Lung (tissue), 11 donors: ENCODE measurements at regions not wholly inside any gene's neighbourhood (a gene's known extent, or its start where the extent isn't known, plus 50 kb on each side); places are given as distances from the start of the nearest gene placed in this dataset.

ENCODE experiments used
- ATAC-seq: fragments of 200-7000 bp; cut with Tn5 transposase; one replicate; pipeline ENCODE4 v1.9.1; 2020; ENCODE audit warnings: moderate number of reproducible peaks; ENCODE audit not compliant: insufficient read depth, low FRiP score
- DNase-seq, 3 donors: peaks; one replicate each; pipeline ENCODE4 v3.0.0-alpha.2; 2013 to 2017
- H3K27ac ChIP-seq, 2 donors: one replicate each; pipeline ENCODE4 v1.5.1; 2013; ENCODE audit warnings: mild to moderate bottlenecking in 2 of 2, moderate library complexity in 2 of 2, control low read depth in 1 of 2, inconsistent platforms in 1 of 2, low read depth in 1 of 2, low read length in 1 of 2
- H3K27me3 ChIP-seq, 3 donors: one replicate each; pipeline ENCODE4 v1.5.1; 2013; ENCODE audit warnings: low read length in 2 of 3; ENCODE audit not compliant: control insufficient read depth in 3 of 3, insufficient read depth in 3 of 3
- H3K36me3 ChIP-seq, 4 donors: one replicate each; pipeline ENCODE4 v1.5.1; 2013; ENCODE audit warnings: low read length in 4 of 4, mild to moderate bottlenecking in 1 of 4, moderate library complexity in 1 of 4; ENCODE audit not compliant: control insufficient read depth in 4 of 4, insufficient read depth in 4 of 4
- H3K4me1 ChIP-seq, 5 donors: one replicate each; pipeline ENCODE4 v1.5.1; 2013; ENCODE audit warnings: low read length in 5 of 5, mild to moderate bottlenecking in 2 of 5, moderate library complexity in 1 of 5; ENCODE audit not compliant: control insufficient read depth in 5 of 5, insufficient read depth in 5 of 5
- H3K4me3 ChIP-seq: one replicate; pipeline ENCODE4 v1.5.1; 2013; ENCODE audit warnings: mild to moderate bottlenecking, control low read depth, moderate library complexity
- H3K9ac ChIP-seq, 2 donors: one replicate each; pipeline ENCODE4 v1.5.1; 2013; ENCODE audit warnings: low read length in 2 of 2, control low read depth in 1 of 2; ENCODE audit not compliant: insufficient read depth in 1 of 2
- H3K9me3 ChIP-seq, 4 donors: one replicate each; pipeline ENCODE4 v1.5.1; 2013; ENCODE audit warnings: low read length in 3 of 4, mild to moderate bottlenecking in 1 of 4, moderate library complexity in 1 of 4; ENCODE audit not compliant: control insufficient read depth in 4 of 4, insufficient read depth in 3 of 4
- CTCF ChIP-seq: IDR thresholded peaks from 2 replicates; pipeline ENCODE4 v1.5.1; 2012; ENCODE audit warnings: mild to moderate bottlenecking; ENCODE audit errors: control extremely low read depth, extremely low read depth
- WGBS, 2 donors: extraction: QIAGEN DNeasy Blood & Tissue Kit; methylation state at CpG; one replicate each; pipeline ENCODE4 v1.1.7; 2013; 5-methylcytosine and 5-hydroxymethylcytosine counted together
- donor health status: control.
- donor health status: control.
- donor health status: Bipolar disorder and iron deficiency.
- donor health status: healthy.
- donor health status: DM: yes; HTN: yes; CAD: no.

DNA sequence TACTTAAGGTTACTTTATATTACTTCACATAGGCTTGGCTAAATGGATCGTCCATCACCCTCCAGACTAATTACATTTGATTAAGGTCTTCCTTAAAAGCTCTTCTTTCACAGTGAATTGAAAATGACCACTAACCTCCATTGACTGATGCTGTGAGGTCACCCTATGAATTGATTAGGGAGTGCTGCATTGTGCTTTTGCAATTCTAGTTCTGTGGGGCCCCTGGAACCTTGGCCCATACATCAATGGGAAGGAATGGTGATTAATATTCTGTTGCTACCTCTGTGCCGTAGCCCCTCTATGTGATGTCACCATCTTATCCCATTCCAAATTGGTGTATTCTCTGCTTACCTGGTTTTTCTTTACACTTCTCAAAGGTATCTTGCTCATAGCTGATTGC, 682.2 kb downstream of the SQOR start:
- no peak for TF ChIP-seq CTCF
- Histone ChIP-seq H3K9me3 (no peaks in the 10 kb centered on the region), H3K27ac (no peak overlapping the region), H3K4me3 (no peak overlapping the region), H3K9ac (no peak overlapping the region), H3K4me1 (peaks cover 0 to 7% (median 0%) of the 10 kb centered on the region in 5 donors), H3K27me3 (no peaks in the 10 kb centered on the region), H3K36me3 (no peaks in the 10 kb centered on the region)
- ATAC-seq = no peak
- 87 to 92% methylated on average over 2 of the region's 2 CpGs for WGBS, 2 donors
- no peak for DNase-seq

- H3K9me3 ChIP-seq = no peaks in the 10 kb centered on the region
- 87 to 92% methylated on average over 3 of the region's 3 CpGs for WGBS, 2 donors
- no peaks in the 10 kb centered on the region for H3K27me3 ChIP-seq
- H3K4me1 ChIP-seq = no peaks in the 10 kb centered on the region
- ATAC-seq (no peak), DNase-seq (no peak)
- no peak overlapping the region for H3K4me3 ChIP-seq
- H3K27ac ChIP-seq = no peak overlapping the region
- no peak for TF ChIP-seq CTCF
- H3K36me3 ChIP-seq = no peaks in the 10 kb centered on the region
- H3K9ac ChIP-seq = no peak overlapping the region
Measured at GRCh38 chr15:46322753-46323152, 687.9 kb downstream of the SQOR start.

DNA sequence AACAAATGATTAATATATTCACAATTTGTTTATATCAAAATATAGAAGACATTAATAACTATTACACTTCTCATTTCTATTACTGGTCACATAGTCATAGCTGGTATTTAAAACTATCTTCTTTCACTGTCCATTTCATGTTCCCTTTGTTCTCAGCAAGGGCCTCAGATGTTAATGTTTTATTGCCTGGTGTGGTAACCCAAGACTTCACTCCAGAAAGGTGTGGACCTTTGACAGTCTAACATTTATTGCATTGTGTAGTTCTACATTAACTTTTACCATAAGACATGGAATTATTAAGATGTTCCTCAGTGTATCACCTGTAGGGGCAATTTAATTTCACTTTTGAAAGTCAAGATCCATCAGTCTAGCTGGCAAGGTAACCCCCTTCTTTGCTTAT, 691.3 kb downstream of the SQOR start:
- no peak overlapping the region for H3K27ac ChIP-seq
- H3K27me3 ChIP-seq = peaks cover 0 to 3% (median 0%) of the 10 kb centered on the region in 3 donors
- H3K4me1 ChIP-seq = no peaks in the 10 kb centered on the region
- no peak for TF ChIP-seq CTCF
- no peaks in the 10 kb centered on the region for H3K9me3 ChIP-seq
- ATAC-seq (no peak), DNase-seq (no peak)
- no peaks in the 10 kb centered on the region for H3K36me3 ChIP-seq
- H3K9ac ChIP-seq = no peak overlapping the region
- H3K4me3 ChIP-seq = no peak overlapping the region

DNA sequence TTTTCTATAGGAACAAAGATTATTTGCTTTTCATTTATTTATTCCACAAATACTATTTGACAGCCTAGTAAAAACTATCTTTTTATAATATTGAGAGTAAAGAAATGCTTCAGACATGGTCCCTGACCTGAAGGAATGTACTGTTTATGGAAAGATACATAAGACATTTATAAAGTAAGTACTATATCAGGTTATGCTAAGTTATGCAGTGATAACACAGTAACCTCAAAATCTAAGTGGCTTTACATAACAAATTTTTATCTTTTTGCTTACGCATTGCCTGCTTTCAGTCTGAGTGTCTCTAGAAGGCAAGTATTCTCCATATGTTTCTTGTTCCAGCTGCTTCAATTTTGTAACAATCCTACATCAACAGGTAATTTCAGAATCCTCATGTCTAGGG, 694.0 kb downstream of the SQOR start:
- Histone ChIP-seq H3K4me3 (no peak overlapping the region), H3K9ac (no peak overlapping the region), H3K4me1 (no peaks in the 10 kb centered on the region), H3K9me3 (no peaks in the 10 kb centered on the region), H3K36me3 (no peaks in the 10 kb centered on the region), H3K27ac (no peak overlapping the region), H3K27me3 (peaks cover 0 to 3% (median 0%) of the 10 kb centered on the region in 3 donors)
- TF ChIP-seq CTCF = no peak
- ATAC-seq (no peak), DNase-seq (no peak)
- 87 to 90% methylated on average over 1 of the region's 1 CpG for WGBS, 2 donors
